MM.1S (cell line): ENCODE measurements at regions not wholly inside any gene's neighbourhood (a gene's known extent, or its start where the extent isn't known, plus 50 kb on each side); places are given as distances from the start of the nearest gene placed in this dataset.

Experiments used
- DNase-seq: peaks from one replicate; pipeline ENCODE4 v3.0.0-alpha.2; 2015
- H2AFZ ChIP-seq: fragments of 300-600 bp; sonication (generic); 2 replicates; pipeline ENCODE4 v1.6.0; 2016; ENCODE audit warnings: antibody characterized with exemption, low read length
- H3F3A ChIP-seq: fragments of 300-600 bp; sonication (generic); 2 replicates; pipeline ENCODE4 v1.6.1; 2016; ENCODE audit warnings: mild to moderate bottlenecking, antibody characterized with exemption, low read length, moderate library complexity, mixed read lengths; ENCODE audit not compliant: insufficient read depth
- H3K27ac ChIP-seq: fragments of 300-600 bp; sonication (generic); 2 replicates; pipeline ENCODE4 v1.5.1; 2016; ENCODE audit warnings: mild to moderate bottlenecking, low read length
- H3K27me3 ChIP-seq: fragments of 300-600 bp; sonication (generic); replicated peaks from 2 replicates; pipeline ENCODE4 v1.6.0; 2016; ENCODE audit warnings: low read length; ENCODE audit not compliant: insufficient read depth
- H3K36me3 ChIP-seq: fragments of 300-600 bp; sonication (generic); replicated peaks from 2 replicates; pipeline ENCODE4 v1.6.1; 2016; ENCODE audit warnings: mild to moderate bottlenecking, low read length, mixed read lengths; ENCODE audit not compliant: insufficient read depth
- H3K4me1 ChIP-seq: fragments of 300-600 bp; sonication (generic); 2 replicates; pipeline ENCODE4 v1.6.1; 2016; ENCODE audit warnings: low read length, mixed read lengths
- H3K4me2 ChIP-seq: fragments of 300-600 bp; sonication (generic); 2 replicates; pipeline ENCODE4 v1.6.0; 2016; ENCODE audit warnings: low read depth, low read length
- H3K4me3 ChIP-seq: fragments of 300-600 bp; sonication (generic); 2 replicates; pipeline ENCODE4 v1.5.1; 2016; ENCODE audit warnings: low read length, mixed read lengths
- H3K79me2 ChIP-seq: fragments of 300-600 bp; sonication (generic); 2 replicates; pipeline ENCODE4 v1.6.1; 2016; ENCODE audit warnings: mixed run types, low read length, mixed read lengths
- H3K9ac ChIP-seq: fragments of 300-600 bp; sonication (generic); 2 replicates; pipeline ENCODE4 v1.6.1; 2016; ENCODE audit warnings: low read length, mixed read lengths
- H3K9me2 ChIP-seq: fragments of 300-600 bp; sonication (generic); replicated peaks from 2 replicates; pipeline ENCODE4 v1.6.1; 2016; ENCODE audit warnings: mild to moderate bottlenecking, low read length, mixed read lengths; ENCODE audit not compliant: insufficient read depth
- H3K9me3 ChIP-seq: fragments of 300-600 bp; sonication (generic); replicated peaks from 2 replicates; pipeline ENCODE4 v1.6.1; 2016; ENCODE audit warnings: mild to moderate bottlenecking, low read length, mixed read lengths; ENCODE audit not compliant: insufficient read depth
- H4K20me1 ChIP-seq: fragments of 300-600 bp; sonication (generic); 2 replicates; pipeline ENCODE4 v1.6.1; 2016; ENCODE audit warnings: mild to moderate bottlenecking, low read length, moderate library complexity, mixed read lengths; ENCODE audit not compliant: insufficient read depth
- CTCF ChIP-seq: fragments of 300-600 bp; sonication (generic); IDR thresholded peaks from 2 replicates; pipeline ENCODE4 v1.5.1; 2016; ENCODE audit warnings: antibody characterized with exemption, low read length, mixed read lengths
- EZH2 ChIP-seq: fragments of 300-600 bp; sonication (generic); optimal IDR thresholded peaks from 2 replicates; pipeline ENCODE3; 2017; ENCODE audit warnings: low read depth, mild to moderate bottlenecking, antibody characterized with exemption, low read length, mixed read lengths
- EZH2phosphoT487 ChIP-seq: fragments of 300-600 bp; sonication (generic); IDR thresholded peaks from 2 replicates; pipeline ENCODE4 v1.6.1; 2018; ENCODE audit warnings: antibody characterized with exemption, low read length

- Histone ChIP-seq H3K9me2 (no peaks in the 10 kb centered on the region), H3K36me3 (no peaks in the 10 kb centered on the region), H4K20me1 (no peaks in the 10 kb centered on the region), H3K79me2 (no peaks in the 10 kb centered on the region), H3K27ac (no peak overlapping the region), H3K4me2 (no peak overlapping the region), H3K4me3 (no peak overlapping the region), H3K4me1 (peaks cover 11% of the 10 kb centered on the region), H2AFZ (no peak overlapping the region), H3K9me3 (no peaks in the 10 kb centered on the region), H3K27me3 (no peaks in the 10 kb centered on the region), H3K9ac (no peak overlapping the region), H3F3A (no peaks in the 10 kb centered on the region)
- DNase-seq, result no peak
- TF ChIP-seq EZH2, result no peak
- no peak for TF ChIP-seq EZH2phosphoT487
- no peak for TF ChIP-seq CTCF
Observed at GRCh38 chr5:61228229-61228628, 66.0 kb upstream of the SMIM15 start.

- H2AFZ ChIP-seq, result no peak overlapping the region
- H3K4me2 ChIP-seq, result no peak overlapping the region
- H3K27me3 ChIP-seq, result no peaks in the 10 kb centered on the region
- H3K27ac ChIP-seq, result no peak overlapping the region
- no peaks in the 10 kb centered on the region for H4K20me1 ChIP-seq
- no peaks in the 10 kb centered on the region for H3K36me3 ChIP-seq
- H3K4me1 ChIP-seq, result peaks cover 11% of the 10 kb centered on the region
- no peaks in the 10 kb centered on the region for H3K79me2 ChIP-seq
- no peak overlapping the region for H3K4me3 ChIP-seq
- no peaks in the 10 kb centered on the region for H3F3A ChIP-seq
- no peak for DNase-seq
- TF ChIP-seq EZH2phosphoT487, result no peak
- TF ChIP-seq CTCF, result no peak
- no peak for TF ChIP-seq EZH2
- H3K9ac ChIP-seq, result no peak overlapping the region
- no peaks in the 10 kb centered on the region for H3K9me3 ChIP-seq
- no peaks in the 10 kb centered on the region for H3K9me2 ChIP-seq
Observed at GRCh38 chr5:61228691-61229280, 66.5 kb upstream of the SMIM15 start.

- H3K36me3 ChIP-seq, result no peaks in the 10 kb centered on the region
- no peak for TF ChIP-seq EZH2
- TF ChIP-seq CTCF, result no peak
- TF ChIP-seq EZH2phosphoT487, result no peak
- no peaks in the 10 kb centered on the region for H3K27me3 ChIP-seq
- H3K4me2 ChIP-seq, result no peak overlapping the region
- H3K9me2 ChIP-seq, result no peaks in the 10 kb centered on the region
- H3F3A ChIP-seq, result no peaks in the 10 kb centered on the region
- no peak overlapping the region for H3K27ac ChIP-seq
- H3K9ac ChIP-seq, result no peak overlapping the region
- H3K4me3 ChIP-seq, result no peak overlapping the region
- H3K4me1 ChIP-seq, result peaks cover 11% of the 10 kb centered on the region
- H3K9me3 ChIP-seq, result no peaks in the 10 kb centered on the region
- H4K20me1 ChIP-seq, result no peaks in the 10 kb centered on the region
- H3K79me2 ChIP-seq, result no peaks in the 10 kb centered on the region
- DNase-seq, result no peak
- no peak overlapping the region for H2AFZ ChIP-seq
Observed at GRCh38 chr5:61229416-61229815, 67.1 kb upstream of the SMIM15 start.
